AG09319 (cell line): ENCODE measurements at regions not wholly inside any gene's neighbourhood (a gene's known extent, or its start where the extent isn't known, plus 50 kb on each side); places are given as distances from the start of the nearest gene placed in this dataset.

Experiments
- DNase-seq: peaks from one replicate; pipeline ENCODE4 v3.0.0-alpha.2; 2010; ENCODE audit warnings: low read depth; ENCODE audit errors: extremely low read depth
- CTCF ChIP-seq: IDR thresholded peaks from 2 replicates; pipeline ENCODE4 v1.5.1; 2011; ENCODE audit warnings: low read depth, mild to moderate bottlenecking, inconsistent platforms, low read length, moderate library complexity

- no peak for DNase-seq
- TF ChIP-seq CTCF = no peak
These were observed 214.6 kb upstream of the CXCR4 start for GRCh38 chr2:136332436-136333095.

- no peak for TF ChIP-seq CTCF
- DNase-seq = no peak
These were observed 213.3 kb upstream of the CXCR4 start for GRCh38 chr2:136331226-136331625.

- DNase-seq = no peak
- no peak for TF ChIP-seq CTCF
These were observed 210.4 kb upstream of the CXCR4 start for GRCh38 chr2:136328207-136328795.

GRCh38 chr2:136327162-136327852 lies 209.4 kb upstream of the CXCR4 start:
- DNase-seq = no peak
- no peak for TF ChIP-seq CTCF

- no peak for TF ChIP-seq CTCF
- DNase-seq = no peak
These were observed 207.9 kb upstream of the CXCR4 start for GRCh38 chr2:136325844-136326331.

- TF ChIP-seq CTCF = no peak
- DNase-seq = no peak
These were observed 207.0 kb upstream of the CXCR4 start for GRCh38 chr2:136324966-136325365.

- TF ChIP-seq CTCF = no peak
- no peak for DNase-seq
These were observed 206.0 kb upstream of the CXCR4 start for GRCh38 chr2:136323935-136324334.
